SK-N-SH treated with all-trans-retinoic acid at 6 μM for 48 hours (cell line): ENCODE measurements at regions not wholly inside any gene's neighbourhood (a gene's known extent, or its start where the extent isn't known, plus 50 kb on each side); places are given as distances from the start of the nearest gene placed in this dataset.

Experiments used
- ISL1 ChIP-seq: fragments of 250-450 bp; sonication (Bioruptor Pico); IDR thresholded peaks from 2 replicates; pipeline ENCODE4 v2.1.2; 2022; ENCODE audit warnings: mild to moderate bottlenecking, moderate library complexity
- PPARA ChIP-seq: fragments of 250-450 bp; sonication (Bioruptor Pico); IDR thresholded peaks from 2 replicates; pipeline ENCODE4 v1.5.0; 2020; ENCODE audit warnings: mild to moderate bottlenecking, borderline replicate concordance
- RARB ChIP-seq: fragments of 250-450 bp; sonication (Bioruptor Pico); IDR thresholded peaks from 2 replicates; pipeline ENCODE4 v1.8.0; 2021; ENCODE audit warnings: mild to moderate bottlenecking, moderate library complexity
- SNAI2 ChIP-seq: fragments of 250-450 bp; sonication (Bioruptor Pico); IDR thresholded peaks from 2 replicates; pipeline ENCODE4 v1.5.0; 2020; ENCODE audit warnings: mild to moderate bottlenecking, moderate library complexity
- ZFP3 ChIP-seq: fragments of 250-450 bp; sonication (Bioruptor Pico); IDR thresholded peaks from 2 replicates; pipeline ENCODE4 v1.5.0; 2020; ENCODE audit warnings: mild to moderate bottlenecking, moderate library complexity
- ZFP30 ChIP-seq: fragments of 450-650 bp; formaldehyde crosslinking; IDR thresholded peaks from 2 replicates; pipeline ENCODE4 v1.5.0; 2022; ENCODE audit warnings: mild to moderate bottlenecking, moderate library complexity
- ZNF565 ChIP-seq: fragments of 450-650 bp; formaldehyde crosslinking; conservative IDR thresholded peaks from 2 replicates; pipeline ENCODE4 v1.5.0; 2020; ENCODE audit warnings: low read depth, mild to moderate bottlenecking, moderate library complexity
- ZNF70 ChIP-seq: fragments of 450-650 bp; formaldehyde crosslinking; IDR thresholded peaks from 2 replicates; pipeline ENCODE4 v1.5.0; 2020; ENCODE audit warnings: mild to moderate bottlenecking, moderate library complexity
- ZNF8 ChIP-seq: fragments of 450-650 bp; formaldehyde crosslinking; IDR thresholded peaks from 2 replicates; pipeline ENCODE4 v1.5.0; 2020; ENCODE audit warnings: mild to moderate bottlenecking, moderate library complexity
- TF ChIP-seq, protein P1 (sequence below): fragments of 250-450 bp; sonication (Bioruptor Pico); IDR thresholded peaks from 2 replicates; pipeline ENCODE4 v1.8.0; 2020; ENCODE audit warnings: mild to moderate bottlenecking, moderate library complexity, borderline replicate concordance
- TF ChIP-seq, protein P2 (sequence below): fragments of 250-450 bp; sonication (Bioruptor Pico); IDR thresholded peaks from 2 replicates; pipeline ENCODE4 v1.5.1; 2021; ENCODE audit warnings: mild to moderate bottlenecking, moderate library complexity
- TF ChIP-seq, protein P3 (sequence below): fragments of 250-450 bp; sonication (Bioruptor Pico); IDR thresholded peaks from 2 replicates; pipeline ENCODE4 v1.5.1; 2020; ENCODE audit warnings: low read depth, mild to moderate bottlenecking, moderate library complexity
- TF ChIP-seq, protein P4 (sequence below): fragments of 250-450 bp; sonication (Bioruptor Pico); IDR thresholded peaks from 2 replicates; pipeline ENCODE4 v1.5.0; 2020; ENCODE audit warnings: mild to moderate bottlenecking, moderate library complexity

DNA sequence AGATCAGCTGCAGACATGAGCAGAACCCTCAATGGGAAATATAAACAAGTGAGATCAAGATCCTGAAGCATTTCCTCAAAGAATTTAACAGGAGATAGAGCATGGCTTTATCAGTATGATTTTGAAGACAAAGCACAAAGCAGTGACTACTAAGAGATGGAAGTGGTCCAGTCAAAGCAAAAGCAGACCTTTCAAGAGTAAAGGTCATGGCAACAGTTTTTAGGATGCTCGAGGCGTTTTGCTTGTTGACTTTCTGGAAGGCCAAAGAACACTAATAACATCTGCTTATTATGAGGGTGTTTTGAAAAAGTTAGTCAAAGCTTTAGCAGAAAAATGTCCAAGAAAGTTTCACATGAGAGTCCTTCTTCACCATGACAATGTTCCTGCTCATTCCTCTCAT lies 128.5 kb downstream of the KCNE4 start:
- no peak for TF ChIP-seq ZNF565 (CRISPR knock-in tag)
- TF ChIP-seq ZFP30 (CRISPR knock-in tag) = no peak
- TF ChIP-seq PPARA (CRISPR knock-in tag) = no peak
- TF ChIP-seq, protein P1, sequence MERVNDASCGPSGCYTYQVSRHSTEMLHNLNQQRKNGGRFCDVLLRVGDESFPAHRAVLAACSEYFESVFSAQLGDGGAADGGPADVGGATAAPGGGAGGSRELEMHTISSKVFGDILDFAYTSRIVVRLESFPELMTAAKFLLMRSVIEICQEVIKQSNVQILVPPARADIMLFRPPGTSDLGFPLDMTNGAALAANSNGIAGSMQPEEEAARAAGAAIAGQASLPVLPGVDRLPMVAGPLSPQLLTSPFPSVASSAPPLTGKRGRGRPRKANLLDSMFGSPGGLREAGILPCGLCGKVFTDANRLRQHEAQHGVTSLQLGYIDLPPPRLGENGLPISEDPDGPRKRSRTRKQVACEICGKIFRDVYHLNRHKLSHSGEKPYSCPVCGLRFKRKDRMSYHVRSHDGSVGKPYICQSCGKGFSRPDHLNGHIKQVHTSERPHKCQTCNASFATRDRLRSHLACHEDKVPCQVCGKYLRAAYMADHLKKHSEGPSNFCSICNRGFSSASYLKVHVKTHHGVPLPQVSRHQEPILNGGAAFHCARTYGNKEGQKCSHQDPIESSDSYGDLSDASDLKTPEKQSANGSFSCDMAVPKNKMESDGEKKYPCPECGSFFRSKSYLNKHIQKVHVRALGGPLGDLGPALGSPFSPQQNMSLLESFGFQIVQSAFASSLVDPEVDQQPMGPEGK (CRISPR knock-in tag) = no peak
- TF ChIP-seq, protein P2, sequence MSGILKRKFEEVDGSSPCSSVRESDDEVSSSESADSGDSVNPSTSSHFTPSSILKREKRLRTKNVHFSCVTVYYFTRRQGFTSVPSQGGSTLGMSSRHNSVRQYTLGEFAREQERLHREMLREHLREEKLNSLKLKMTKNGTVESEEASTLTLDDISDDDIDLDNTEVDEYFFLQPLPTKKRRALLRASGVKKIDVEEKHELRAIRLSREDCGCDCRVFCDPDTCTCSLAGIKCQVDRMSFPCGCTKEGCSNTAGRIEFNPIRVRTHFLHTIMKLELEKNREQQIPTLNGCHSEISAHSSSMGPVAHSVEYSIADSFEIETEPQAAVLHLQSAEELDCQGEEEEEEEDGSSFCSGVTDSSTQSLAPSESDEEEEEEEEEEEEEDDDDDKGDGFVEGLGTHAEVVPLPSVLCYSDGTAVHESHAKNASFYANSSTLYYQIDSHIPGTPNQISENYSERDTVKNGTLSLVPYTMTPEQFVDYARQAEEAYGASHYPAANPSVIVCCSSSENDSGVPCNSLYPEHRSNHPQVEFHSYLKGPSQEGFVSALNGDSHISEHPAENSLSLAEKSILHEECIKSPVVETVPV (CRISPR knock-in tag) = no peak
- no peak for TF ChIP-seq SNAI2 (CRISPR knock-in tag)
- no peak for TF ChIP-seq RARB (CRISPR knock-in tag)
- TF ChIP-seq, protein P3, sequence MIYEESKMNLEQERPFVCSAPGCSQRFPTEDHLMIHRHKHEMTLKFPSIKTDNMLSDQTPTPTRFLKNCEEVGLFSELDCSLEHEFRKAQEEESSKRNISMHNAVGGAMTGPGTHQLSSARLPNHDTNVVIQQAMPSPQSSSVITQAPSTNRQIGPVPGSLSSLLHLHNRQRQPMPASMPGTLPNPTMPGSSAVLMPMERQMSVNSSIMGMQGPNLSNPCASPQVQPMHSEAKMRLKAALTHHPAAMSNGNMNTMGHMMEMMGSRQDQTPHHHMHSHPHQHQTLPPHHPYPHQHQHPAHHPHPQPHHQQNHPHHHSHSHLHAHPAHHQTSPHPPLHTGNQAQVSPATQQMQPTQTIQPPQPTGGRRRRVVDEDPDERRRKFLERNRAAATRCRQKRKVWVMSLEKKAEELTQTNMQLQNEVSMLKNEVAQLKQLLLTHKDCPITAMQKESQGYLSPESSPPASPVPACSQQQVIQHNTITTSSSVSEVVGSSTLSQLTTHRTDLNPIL = no peak
- no peak for TF ChIP-seq ZNF70 (CRISPR knock-in tag)
- TF ChIP-seq ISL1 (CRISPR knock-in tag) = no peak
- no peak for TF ChIP-seq ZFP3
- TF ChIP-seq ZNF8 (CRISPR knock-in tag) = no peak
- TF ChIP-seq, protein P4, sequence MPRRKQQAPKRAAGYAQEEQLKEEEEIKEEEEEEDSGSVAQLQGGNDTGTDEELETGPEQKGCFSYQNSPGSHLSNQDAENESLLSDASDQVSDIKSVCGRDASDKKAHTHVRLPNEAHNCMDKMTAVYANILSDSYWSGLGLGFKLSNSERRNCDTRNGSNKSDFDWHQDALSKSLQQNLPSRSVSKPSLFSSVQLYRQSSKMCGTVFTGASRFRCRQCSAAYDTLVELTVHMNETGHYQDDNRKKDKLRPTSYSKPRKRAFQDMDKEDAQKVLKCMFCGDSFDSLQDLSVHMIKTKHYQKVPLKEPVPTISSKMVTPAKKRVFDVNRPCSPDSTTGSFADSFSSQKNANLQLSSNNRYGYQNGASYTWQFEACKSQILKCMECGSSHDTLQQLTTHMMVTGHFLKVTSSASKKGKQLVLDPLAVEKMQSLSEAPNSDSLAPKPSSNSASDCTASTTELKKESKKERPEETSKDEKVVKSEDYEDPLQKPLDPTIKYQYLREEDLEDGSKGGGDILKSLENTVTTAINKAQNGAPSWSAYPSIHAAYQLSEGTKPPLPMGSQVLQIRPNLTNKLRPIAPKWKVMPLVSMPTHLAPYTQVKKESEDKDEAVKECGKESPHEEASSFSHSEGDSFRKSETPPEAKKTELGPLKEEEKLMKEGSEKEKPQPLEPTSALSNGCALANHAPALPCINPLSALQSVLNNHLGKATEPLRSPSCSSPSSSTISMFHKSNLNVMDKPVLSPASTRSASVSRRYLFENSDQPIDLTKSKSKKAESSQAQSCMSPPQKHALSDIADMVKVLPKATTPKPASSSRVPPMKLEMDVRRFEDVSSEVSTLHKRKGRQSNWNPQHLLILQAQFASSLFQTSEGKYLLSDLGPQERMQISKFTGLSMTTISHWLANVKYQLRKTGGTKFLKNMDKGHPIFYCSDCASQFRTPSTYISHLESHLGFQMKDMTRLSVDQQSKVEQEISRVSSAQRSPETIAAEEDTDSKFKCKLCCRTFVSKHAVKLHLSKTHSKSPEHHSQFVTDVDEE (CRISPR knock-in tag) = no peak
